RWPE2 (cell line): ENCODE measurements at regions not wholly inside any gene's neighbourhood (a gene's known extent, or its start where the extent isn't known, plus 50 kb on each side); places are given as distances from the start of the nearest gene placed in this dataset.

Source experiments
- ATAC-seq: fragments of 200-7000 bp; cut with Tn5 transposase; 3 replicates; pipeline ENCODE4 v1.9.1; 2021; ENCODE audit warnings: low read depth
- DNase-seq: peaks from one replicate; pipeline ENCODE4 v3.0.0-alpha.2; 2020; ENCODE audit warnings: low spot score
- H3K27ac ChIP-seq: fragments of 450-650 bp; 2 replicates; pipeline ENCODE4 v1.5.1; 2017; ENCODE audit warnings: mild to moderate bottlenecking; ENCODE audit not compliant: poor library complexity, severe bottlenecking
- H3K27me3 ChIP-seq: fragments of 250-450 bp; sonication (Bioruptor Pico); 2 replicates; pipeline ENCODE4 v1.5.1; 2021; ENCODE audit warnings: mild to moderate bottlenecking, moderate library complexity; ENCODE audit not compliant: insufficient read depth, poor library complexity, severe bottlenecking
- H3K36me3 ChIP-seq: fragments of 250-450 bp; sonication (Bioruptor Pico); 2 replicates; pipeline ENCODE4 v1.5.1; 2020; ENCODE audit warnings: low read depth, mild to moderate bottlenecking, moderate library complexity
- H3K4me1 ChIP-seq: fragments of 250-450 bp; sonication (Bioruptor Pico); 2 replicates; pipeline ENCODE4 v1.5.1; 2021; ENCODE audit warnings: mild to moderate bottlenecking, moderate library complexity; ENCODE audit not compliant: insufficient read depth, poor library complexity, severe bottlenecking
- H3K4me3 ChIP-seq: fragments of 250-450 bp; sonication (Bioruptor Pico); 2 replicates; pipeline ENCODE4 v1.5.1; 2021; ENCODE audit warnings: mild to moderate bottlenecking, moderate library complexity; ENCODE audit not compliant: severe bottlenecking
- H3K9me3 ChIP-seq: fragments of 250-450 bp; sonication (Bioruptor Pico); 2 replicates; pipeline ENCODE4 v1.5.1; 2021; ENCODE audit warnings: mild to moderate bottlenecking, moderate library complexity; ENCODE audit not compliant: severe bottlenecking
- CTCF ChIP-seq: fragments of 450-650 bp; IDR thresholded peaks from one replicate; pipeline ENCODE4 v1.5.1; 2017; ENCODE audit warnings: mild to moderate bottlenecking, moderate library complexity; ENCODE audit not compliant: poor library complexity, severe bottlenecking

GRCh38 chr16:80466024-80466987 is 74.5 kb upstream of the DYNLRB2 start:
- ATAC-seq (peak; percentile 82; the same call in 2 of the 3 replicates), DNase-seq (peak; percentile 49)
- H3K9me3 ChIP-seq = no peaks in the 10 kb centered on the region
- no peaks in the 10 kb centered on the region for H3K27me3 ChIP-seq
- no peaks in the 10 kb centered on the region for H3K4me1 ChIP-seq
- H3K27ac ChIP-seq = no peak overlapping the region
- peak; percentile 84 for TF ChIP-seq CTCF
- H3K36me3 ChIP-seq = no peaks in the 10 kb centered on the region
- no peak overlapping the region for H3K4me3 ChIP-seq

GRCh38 chr16:80463751-80464495 is 76.9 kb upstream of the DYNLRB2 start:
- TF ChIP-seq CTCF = no peak
- Histone ChIP-seq H3K4me3 (no peak overlapping the region), H3K27me3 (peaks cover 8% of the 10 kb centered on the region), H3K36me3 (no peaks in the 10 kb centered on the region), H3K27ac (no peak overlapping the region), H3K4me1 (no peaks in the 10 kb centered on the region), H3K9me3 (no peaks in the 10 kb centered on the region)
- ATAC-seq (no peak), DNase-seq (no peak)

- ATAC-seq = no peak
- H3K27me3 ChIP-seq = peaks cover 8% of the 10 kb centered on the region
- no peaks in the 10 kb centered on the region for H3K4me1 ChIP-seq
- no peak overlapping the region for H3K27ac ChIP-seq
- H3K9me3 ChIP-seq = no peaks in the 10 kb centered on the region
- H3K4me3 ChIP-seq = no peak overlapping the region
- no peak for TF ChIP-seq CTCF
- no peaks in the 10 kb centered on the region for H3K36me3 ChIP-seq
- no peak for DNase-seq
These were observed 77.5 kb upstream of the DYNLRB2 start for GRCh38 chr16:80463326-80463725.

DNA sequence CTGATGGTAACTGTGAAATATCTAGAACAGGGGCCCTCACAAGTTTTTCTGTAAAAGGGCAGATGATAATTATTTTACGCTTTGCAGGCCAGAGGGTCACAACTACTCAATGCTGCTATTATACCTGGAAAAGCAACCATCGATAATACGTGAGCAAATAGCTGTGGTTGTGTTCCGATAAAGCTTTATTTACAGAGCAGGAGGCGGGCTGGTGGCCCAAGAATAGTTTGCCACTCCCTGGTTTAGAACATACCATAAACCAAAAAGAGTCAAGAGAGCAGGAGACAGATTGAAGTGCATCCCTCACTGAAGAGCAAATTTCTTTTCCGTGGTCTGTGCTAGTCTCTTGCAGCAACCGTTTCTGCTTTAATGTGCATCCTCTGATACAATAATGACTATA is 77.9 kb upstream of the DYNLRB2 start:
- Histone ChIP-seq H3K9me3 (no peaks in the 10 kb centered on the region), H3K27me3 (peaks cover 8% of the 10 kb centered on the region), H3K4me1 (no peaks in the 10 kb centered on the region), H3K36me3 (no peaks in the 10 kb centered on the region), H3K27ac (no peak overlapping the region), H3K4me3 (no peak overlapping the region)
- ATAC-seq = no peak
- TF ChIP-seq CTCF = no peak
- DNase-seq = no peak
